GM23338 (cell line): ENCODE measurements at regions not wholly inside any gene's neighbourhood (a gene's known extent, or its start where the extent isn't known, plus 50 kb on each side); places are given as distances from the start of the nearest gene placed in this dataset.

ENCODE experiments used
- CREB1 ChIP-seq: fragments of 250-450 bp; sonication (Bioruptor Pico); IDR thresholded peaks from 2 replicates; pipeline ENCODE4 v1.5.0; 2020; ENCODE audit warnings: low read depth, mild to moderate bottlenecking, moderate library complexity
- CTCF ChIP-seq, 2 experiments: fragments of 200-600 bp in 1 of 2; sonication (generic) in 1 of 2; conservative IDR thresholded peaks; 2 replicates each; pipeline versions ENCODE4 v1.5.1 to v1.6.1; 2016 to 2017; ENCODE audit warnings: antibody characterized with exemption in 2 of 2, low read depth in 2 of 2, mild to moderate bottlenecking in 2 of 2, moderate library complexity in 1 of 2
- EZH2phosphoT487 ChIP-seq: fragments of 200-600 bp; sonication (generic); IDR thresholded peaks from one replicate; pipeline ENCODE4 v1.8.1; 2018; ENCODE audit warnings: antibody characterized with exemption; ENCODE audit not compliant: unreplicated experiment
- JUNB ChIP-seq: IDR thresholded peaks from one replicate; pipeline ENCODE4 v1.6.1; 2016; ENCODE audit warnings: antibody characterized with exemption; ENCODE audit not compliant: unreplicated experiment
- REST ChIP-seq: IDR thresholded peaks from one replicate; pipeline ENCODE4 v1.6.1; 2018; ENCODE audit warnings: antibody characterized with exemption; ENCODE audit not compliant: unreplicated experiment
- ZNF462 ChIP-seq: fragments of 250-450 bp; sonication (Bioruptor Pico); IDR thresholded peaks from 2 replicates; pipeline ENCODE4 v1.5.0; 2020; ENCODE audit warnings: mild to moderate bottlenecking, moderate library complexity

- TF ChIP-seq ZNF462 (CRISPR knock-in tag), result no peak
- no peak for TF ChIP-seq JUNB
- TF ChIP-seq CTCF (conservative IDR thresholded peaks at IDR 0.05; ENCODE audit: low read depth in 2 of 2), result no peak
- TF ChIP-seq CREB1, result no peak
- no peak for TF ChIP-seq EZH2phosphoT487
- no peak for TF ChIP-seq REST
Measured at GRCh38 chr3:194279701-194280360, 71.3 kb downstream of the CPN2 start (continued).
